ENCODE measurements at regions not wholly inside any gene's neighbourhood (a gene's known extent, or its start where the extent isn't known, plus 50 kb on each side); places are given as distances from the start of the nearest gene placed in this dataset.

DNA sequence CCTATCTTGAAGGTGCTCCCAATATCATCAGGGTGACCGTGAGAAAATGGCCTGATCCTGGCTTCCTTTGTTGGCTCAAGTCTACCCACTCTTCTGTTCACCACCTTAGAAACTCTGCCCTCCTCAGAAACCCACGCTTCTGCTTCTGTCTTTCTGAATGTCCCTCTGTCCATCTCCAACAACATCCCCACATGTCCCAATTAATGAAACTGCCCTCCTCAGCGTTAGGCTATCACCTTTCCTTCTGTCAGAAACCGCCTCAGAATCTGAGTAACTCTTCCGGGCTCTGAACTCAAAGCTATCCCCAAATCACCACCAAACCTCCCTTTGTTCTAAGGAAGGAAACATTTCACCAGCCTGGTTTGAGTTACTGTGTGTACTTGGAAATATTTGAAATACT, 315.8 kb upstream of the ZNF32 start:
- no peaks in the 10 kb centered on the region for H3K4me1 ChIP-seq
- POLR2A ChIA-PET: no interaction called here
- TF ChIP-seq SREBF2 (IDR thresholded peaks at IDR 0.05) (no peak), PHF8 (IDR thresholded peaks at IDR 0.05; ENCODE audit: borderline replicate concordance, low read depth) (no peak)
- FAIRE-seq: no peak
- H3K4me2 ChIP-seq: no peak overlapping the region
- H3K4me3 ChIP-seq: no peak overlapping the region
- CTCF ChIA-PET: interaction anchor here (0.7 kb wide), 1 partner anchor 275 kb away, joined by 3 read pairs; no protein-coding TSS in a partner anchor
- H3K27ac ChIP-seq: no peak overlapping the region
- no peaks in the 10 kb centered on the region for H3K9me3 ChIP-seq
- WGBS (ENCODE audit: missing lambda C conversion rate): 11% methylated on average over 5 of the region's 5 CpGs
- DNase-seq (ENCODE audit: low read depth in 1 of 2, low spot score in 1 of 2): no peak
- no peak for ATAC-seq

DNA sequence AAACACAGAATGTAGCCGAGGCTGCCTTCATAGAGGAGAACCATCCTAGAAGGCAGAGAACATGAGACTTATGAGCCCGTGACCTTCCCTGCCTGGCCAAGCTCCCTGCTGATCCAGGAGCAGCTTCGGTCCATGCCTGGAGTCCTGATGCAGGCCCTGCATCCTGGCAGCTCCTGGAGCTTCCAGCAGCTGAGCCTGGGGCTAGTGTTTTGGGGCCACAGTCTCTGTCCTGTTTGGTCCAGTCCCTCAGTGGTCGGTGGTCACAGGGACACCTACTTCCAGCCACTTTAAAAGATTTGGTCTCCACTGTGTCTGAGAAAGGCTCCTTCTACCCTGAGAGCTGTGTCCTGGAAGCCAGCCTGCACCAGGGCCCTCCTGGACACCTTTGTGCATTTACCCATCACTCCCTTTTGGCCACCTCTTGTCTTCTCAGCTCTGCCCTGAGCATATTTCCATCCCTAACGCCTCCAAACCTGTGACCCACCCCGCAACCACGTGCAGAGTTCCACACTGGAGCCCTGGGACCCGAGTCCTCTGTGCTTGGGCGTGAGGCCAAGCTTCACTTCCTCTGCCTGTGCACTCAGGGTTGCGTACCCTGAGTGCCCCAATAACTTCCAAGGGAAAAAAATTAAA, 315.2 kb upstream of the ZNF32 start:
- Histone ChIP-seq H3K4me2 (no peak overlapping the region), H3K27ac (no peak overlapping the region), H3K9me3 (no peaks in the 10 kb centered on the region), H3K4me3 (no peak overlapping the region), H3K4me1 (no peaks in the 10 kb centered on the region)
- POLR2A ChIA-PET: no interaction called here
- no peak for FAIRE-seq
- no peak for ATAC-seq
- DNase-seq (ENCODE audit: low read depth in 1 of 2, low spot score in 1 of 2): no peak
- no peak for TF ChIP-seq CEBPB (IDR thresholded peaks at IDR 0.05)
- TF ChIP-seq, protein P1, sequence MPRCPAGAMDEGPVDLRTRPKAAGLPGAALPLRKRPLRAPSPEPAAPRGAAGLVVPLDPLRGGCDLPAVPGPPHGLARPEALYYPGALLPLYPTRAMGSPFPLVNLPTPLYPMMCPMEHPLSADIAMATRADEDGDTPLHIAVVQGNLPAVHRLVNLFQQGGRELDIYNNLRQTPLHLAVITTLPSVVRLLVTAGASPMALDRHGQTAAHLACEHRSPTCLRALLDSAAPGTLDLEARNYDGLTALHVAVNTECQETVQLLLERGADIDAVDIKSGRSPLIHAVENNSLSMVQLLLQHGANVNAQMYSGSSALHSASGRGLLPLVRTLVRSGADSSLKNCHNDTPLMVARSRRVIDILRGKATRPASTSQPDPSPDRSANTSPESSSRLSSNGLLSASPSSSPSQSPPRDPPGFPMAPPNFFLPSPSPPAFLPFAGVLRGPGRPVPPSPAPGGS (IDR thresholded peaks at IDR 0.05): no peak
- TF ChIP-seq SMC3 (IDR thresholded peaks at IDR 0.05): no peak
- no peak for TF ChIP-seq HEYL (CRISPR knock-in tag; IDR thresholded peaks at IDR 0.05)
- TF ChIP-seq, protein P2, sequence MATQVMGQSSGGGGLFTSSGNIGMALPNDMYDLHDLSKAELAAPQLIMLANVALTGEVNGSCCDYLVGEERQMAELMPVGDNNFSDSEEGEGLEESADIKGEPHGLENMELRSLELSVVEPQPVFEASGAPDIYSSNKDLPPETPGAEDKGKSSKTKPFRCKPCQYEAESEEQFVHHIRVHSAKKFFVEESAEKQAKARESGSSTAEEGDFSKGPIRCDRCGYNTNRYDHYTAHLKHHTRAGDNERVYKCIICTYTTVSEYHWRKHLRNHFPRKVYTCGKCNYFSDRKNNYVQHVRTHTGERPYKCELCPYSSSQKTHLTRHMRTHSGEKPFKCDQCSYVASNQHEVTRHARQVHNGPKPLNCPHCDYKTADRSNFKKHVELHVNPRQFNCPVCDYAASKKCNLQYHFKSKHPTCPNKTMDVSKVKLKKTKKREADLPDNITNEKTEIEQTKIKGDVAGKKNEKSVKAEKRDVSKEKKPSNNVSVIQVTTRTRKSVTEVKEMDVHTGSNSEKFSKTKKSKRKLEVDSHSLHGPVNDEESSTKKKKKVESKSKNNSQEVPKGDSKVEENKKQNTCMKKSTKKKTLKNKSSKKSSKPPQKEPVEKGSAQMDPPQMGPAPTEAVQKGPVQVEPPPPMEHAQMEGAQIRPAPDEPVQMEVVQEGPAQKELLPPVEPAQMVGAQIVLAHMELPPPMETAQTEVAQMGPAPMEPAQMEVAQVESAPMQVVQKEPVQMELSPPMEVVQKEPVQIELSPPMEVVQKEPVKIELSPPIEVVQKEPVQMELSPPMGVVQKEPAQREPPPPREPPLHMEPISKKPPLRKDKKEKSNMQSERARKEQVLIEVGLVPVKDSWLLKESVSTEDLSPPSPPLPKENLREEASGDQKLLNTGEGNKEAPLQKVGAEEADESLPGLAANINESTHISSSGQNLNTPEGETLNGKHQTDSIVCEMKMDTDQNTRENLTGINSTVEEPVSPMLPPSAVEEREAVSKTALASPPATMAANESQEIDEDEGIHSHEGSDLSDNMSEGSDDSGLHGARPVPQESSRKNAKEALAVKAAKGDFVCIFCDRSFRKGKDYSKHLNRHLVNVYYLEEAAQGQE (IDR thresholded peaks at IDR 0.05): no peak
- TF ChIP-seq, protein P3, sequence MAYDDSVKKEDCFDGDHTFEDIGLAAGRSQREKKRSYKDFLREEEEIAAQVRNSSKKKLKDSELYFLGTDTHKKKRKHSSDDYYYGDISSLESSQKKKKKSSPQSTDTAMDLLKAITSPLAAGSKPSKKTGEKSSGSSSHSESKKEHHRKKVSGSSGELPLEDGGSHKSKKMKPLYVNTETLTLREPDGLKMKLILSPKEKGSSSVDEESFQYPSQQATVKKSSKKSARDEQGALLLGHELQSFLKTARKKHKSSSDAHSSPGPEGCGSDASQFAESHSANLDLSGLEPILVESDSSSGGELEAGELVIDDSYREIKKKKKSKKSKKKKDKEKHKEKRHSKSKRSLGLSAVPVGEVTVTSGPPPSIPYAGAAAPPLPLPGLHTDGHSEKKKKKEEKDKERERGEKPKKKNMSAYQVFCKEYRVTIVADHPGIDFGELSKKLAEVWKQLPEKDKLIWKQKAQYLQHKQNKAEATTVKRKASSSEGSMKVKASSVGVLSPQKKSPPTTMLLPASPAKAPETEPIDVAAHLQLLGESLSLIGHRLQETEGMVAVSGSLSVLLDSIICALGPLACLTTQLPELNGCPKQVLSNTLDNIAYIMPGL (CRISPR knock-in tag; IDR thresholded peaks at IDR 0.05; ENCODE audit: borderline replicate concordance): no peak
- no peak for TF ChIP-seq NFE2L2 (conservative IDR thresholded peaks at IDR 0.05; ENCODE audit: low read length)
- TF ChIP-seq MAZ (IDR thresholded peaks at IDR 0.05; ENCODE audit: borderline replicate concordance, low read depth, low read length): no peak
- TF ChIP-seq RARB (CRISPR knock-in tag; IDR thresholded peaks at IDR 0.05): no peak
- no peak for TF ChIP-seq NPAS2 (CRISPR knock-in tag; IDR thresholded peaks at IDR 0.05; ENCODE audit: borderline replicate concordance)
- no peak for TF ChIP-seq ZSCAN20 (CRISPR knock-in tag; IDR thresholded peaks at IDR 0.05)
- TF ChIP-seq KDM1A (IDR thresholded peaks at IDR 0.05; ENCODE audit: low read depth): no peak
- TF ChIP-seq, protein P4, sequence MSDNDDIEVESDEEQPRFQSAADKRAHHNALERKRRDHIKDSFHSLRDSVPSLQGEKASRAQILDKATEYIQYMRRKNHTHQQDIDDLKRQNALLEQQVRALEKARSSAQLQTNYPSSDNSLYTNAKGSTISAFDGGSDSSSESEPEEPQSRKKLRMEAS (IDR thresholded peaks at IDR 0.05): no peak
- no peak for TF ChIP-seq NR3C1 (IDR thresholded peaks at IDR 0.05)
- WGBS (ENCODE audit: missing lambda C conversion rate): 11% methylated on average over 10 of the region's 10 CpGs
- CTCF ChIA-PET: no interaction called here

DNA sequence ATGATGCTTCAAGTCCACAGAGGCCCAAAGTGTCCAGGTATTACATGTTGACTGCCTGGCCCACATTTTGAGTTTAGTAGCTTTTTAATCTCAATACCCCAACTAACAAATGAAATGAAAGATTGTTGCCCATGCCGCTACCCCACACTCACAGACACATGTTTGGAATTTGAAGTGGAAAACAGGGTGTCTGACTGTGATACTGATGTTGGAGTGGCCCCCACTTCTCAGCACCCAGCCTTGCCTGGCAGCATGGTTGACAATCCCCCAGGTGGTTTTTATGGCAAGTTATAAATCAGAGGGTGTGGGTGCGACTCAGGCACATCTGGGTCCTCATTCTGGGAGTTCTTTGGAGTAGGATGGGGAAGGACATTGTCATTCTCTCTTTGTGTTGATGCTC, 314.7 kb upstream of the ZNF32 start:
- DNase-seq (ENCODE audit: low read depth in 1 of 2, low spot score in 1 of 2) (no peak), ATAC-seq (no peak), FAIRE-seq (no peak)
- Histone ChIP-seq H3K4me1 (no peaks in the 10 kb centered on the region), H3K4me2 (no peak overlapping the region), H3K9me3 (no peaks in the 10 kb centered on the region), H3K27ac (no peak overlapping the region), H3K4me3 (no peak overlapping the region)
- CTCF ChIA-PET: no interaction called here
- WGBS (ENCODE audit: missing lambda C conversion rate): 4% methylated on average over 2 of the region's 2 CpGs
- POLR2A ChIA-PET: no interaction called here
- TF ChIP-seq CBX2 (IDR thresholded peaks at IDR 0.05; ENCODE audit: borderline replicate concordance, low read depth) (no peak), BHLHE40 (IDR thresholded peaks at IDR 0.05; ENCODE audit: low read depth, low read length) (no peak), KDM5A (IDR thresholded peaks at IDR 0.05) (no peak), ESRRA (IDR thresholded peaks at IDR 0.05; ENCODE audit: borderline replicate concordance, low read length) (no peak), EHF (CRISPR knock-in tag; IDR thresholded peaks at IDR 0.05) (no peak), SREBF2 (IDR thresholded peaks at IDR 0.05) (no peak), JUN (IDR thresholded peaks at IDR 0.05) (no peak), POLR2A (IDR thresholded peaks at IDR 0.05; ENCODE audit: low read length) (no peak), ZSCAN20 (CRISPR knock-in tag; IDR thresholded peaks at IDR 0.05) (no peak)
- TF ChIP-seq, protein P5, sequence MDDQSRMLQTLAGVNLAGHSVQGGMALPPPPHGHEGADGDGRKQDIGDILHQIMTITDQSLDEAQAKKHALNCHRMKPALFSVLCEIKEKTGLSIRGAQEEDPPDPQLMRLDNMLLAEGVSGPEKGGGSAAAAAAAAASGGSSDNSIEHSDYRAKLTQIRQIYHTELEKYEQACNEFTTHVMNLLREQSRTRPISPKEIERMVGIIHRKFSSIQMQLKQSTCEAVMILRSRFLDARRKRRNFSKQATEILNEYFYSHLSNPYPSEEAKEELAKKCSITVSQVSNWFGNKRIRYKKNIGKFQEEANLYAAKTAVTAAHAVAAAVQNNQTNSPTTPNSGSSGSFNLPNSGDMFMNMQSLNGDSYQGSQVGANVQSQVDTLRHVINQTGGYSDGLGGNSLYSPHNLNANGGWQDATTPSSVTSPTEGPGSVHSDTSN (IDR thresholded peaks at IDR 0.05): no peak
- TF ChIP-seq, protein P1 (IDR thresholded peaks at IDR 0.05): no peak
